GM12865 (cell line): ENCODE measurements at regions not wholly inside any gene's neighbourhood (a gene's known extent, or its start where the extent isn't known, plus 50 kb on each side); places are given as distances from the start of the nearest gene placed in this dataset.

Experiments
- DNase-seq: peaks from one replicate; pipeline ENCODE4 v3.0.0; 2010; ENCODE audit warnings: low read depth
- H3K4me3 ChIP-seq: 2 replicates; pipeline ENCODE4 v1.5.1; 2011; ENCODE audit warnings: mild to moderate bottlenecking, low read depth, low read length, control low read depth
- TF ChIP-seq, protein P1 (sequence below): IDR thresholded peaks from 2 replicates; pipeline ENCODE4 v1.5.1; 2011; ENCODE audit warnings: low read length, control low read depth, low read depth, inconsistent platforms; ENCODE audit not compliant: insufficient read depth; ENCODE audit errors: missing control alignments

DNA sequence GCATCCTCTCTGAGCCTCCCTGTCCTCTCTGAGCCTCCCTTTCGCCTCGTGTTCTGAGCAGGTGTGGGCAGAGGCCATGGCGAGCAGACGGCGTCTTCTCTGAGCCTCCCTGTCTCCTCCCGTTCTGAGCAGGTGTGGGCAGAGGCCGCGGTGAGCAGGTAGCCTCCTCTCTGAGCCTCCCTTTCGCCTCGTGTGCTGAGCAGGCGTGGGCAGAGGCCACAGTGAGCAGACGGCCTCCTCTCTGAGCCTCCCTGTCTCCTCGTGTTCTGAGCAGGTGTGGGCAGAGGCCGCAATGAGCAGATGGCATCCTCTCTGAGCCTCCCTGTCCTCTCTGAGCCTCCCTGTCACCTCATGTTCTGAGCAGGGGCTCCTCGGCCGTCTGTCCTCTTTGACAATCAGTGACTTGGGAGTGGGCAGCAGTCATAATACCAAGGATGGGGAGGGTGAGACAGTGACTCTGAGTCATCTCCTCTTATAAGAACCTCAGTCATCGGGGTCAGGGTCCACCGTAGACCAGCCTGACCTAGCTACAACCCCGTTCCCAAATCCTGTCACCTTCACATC lies 395.1 kb upstream of the SALL3 start:
- TF ChIP-seq, protein P1, sequence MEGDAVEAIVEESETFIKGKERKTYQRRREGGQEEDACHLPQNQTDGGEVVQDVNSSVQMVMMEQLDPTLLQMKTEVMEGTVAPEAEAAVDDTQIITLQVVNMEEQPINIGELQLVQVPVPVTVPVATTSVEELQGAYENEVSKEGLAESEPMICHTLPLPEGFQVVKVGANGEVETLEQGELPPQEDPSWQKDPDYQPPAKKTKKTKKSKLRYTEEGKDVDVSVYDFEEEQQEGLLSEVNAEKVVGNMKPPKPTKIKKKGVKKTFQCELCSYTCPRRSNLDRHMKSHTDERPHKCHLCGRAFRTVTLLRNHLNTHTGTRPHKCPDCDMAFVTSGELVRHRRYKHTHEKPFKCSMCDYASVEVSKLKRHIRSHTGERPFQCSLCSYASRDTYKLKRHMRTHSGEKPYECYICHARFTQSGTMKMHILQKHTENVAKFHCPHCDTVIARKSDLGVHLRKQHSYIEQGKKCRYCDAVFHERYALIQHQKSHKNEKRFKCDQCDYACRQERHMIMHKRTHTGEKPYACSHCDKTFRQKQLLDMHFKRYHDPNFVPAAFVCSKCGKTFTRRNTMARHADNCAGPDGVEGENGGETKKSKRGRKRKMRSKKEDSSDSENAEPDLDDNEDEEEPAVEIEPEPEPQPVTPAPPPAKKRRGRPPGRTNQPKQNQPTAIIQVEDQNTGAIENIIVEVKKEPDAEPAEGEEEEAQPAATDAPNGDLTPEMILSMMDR = no peak
- no peak overlapping the region for H3K4me3 ChIP-seq
- DNase-seq = no peak

- TF ChIP-seq, protein P1 = no peak
- H3K4me3 ChIP-seq = no peak overlapping the region
- DNase-seq = no peak
Measured at GRCh38 chr18:78586586-78586985, 393.0 kb upstream of the SALL3 start.

GRCh38 chr18:78587096-78587495 lies 392.5 kb upstream of the SALL3 start:
- TF ChIP-seq, protein P1 = no peak
- H3K4me3 ChIP-seq = no peak overlapping the region

DNA sequence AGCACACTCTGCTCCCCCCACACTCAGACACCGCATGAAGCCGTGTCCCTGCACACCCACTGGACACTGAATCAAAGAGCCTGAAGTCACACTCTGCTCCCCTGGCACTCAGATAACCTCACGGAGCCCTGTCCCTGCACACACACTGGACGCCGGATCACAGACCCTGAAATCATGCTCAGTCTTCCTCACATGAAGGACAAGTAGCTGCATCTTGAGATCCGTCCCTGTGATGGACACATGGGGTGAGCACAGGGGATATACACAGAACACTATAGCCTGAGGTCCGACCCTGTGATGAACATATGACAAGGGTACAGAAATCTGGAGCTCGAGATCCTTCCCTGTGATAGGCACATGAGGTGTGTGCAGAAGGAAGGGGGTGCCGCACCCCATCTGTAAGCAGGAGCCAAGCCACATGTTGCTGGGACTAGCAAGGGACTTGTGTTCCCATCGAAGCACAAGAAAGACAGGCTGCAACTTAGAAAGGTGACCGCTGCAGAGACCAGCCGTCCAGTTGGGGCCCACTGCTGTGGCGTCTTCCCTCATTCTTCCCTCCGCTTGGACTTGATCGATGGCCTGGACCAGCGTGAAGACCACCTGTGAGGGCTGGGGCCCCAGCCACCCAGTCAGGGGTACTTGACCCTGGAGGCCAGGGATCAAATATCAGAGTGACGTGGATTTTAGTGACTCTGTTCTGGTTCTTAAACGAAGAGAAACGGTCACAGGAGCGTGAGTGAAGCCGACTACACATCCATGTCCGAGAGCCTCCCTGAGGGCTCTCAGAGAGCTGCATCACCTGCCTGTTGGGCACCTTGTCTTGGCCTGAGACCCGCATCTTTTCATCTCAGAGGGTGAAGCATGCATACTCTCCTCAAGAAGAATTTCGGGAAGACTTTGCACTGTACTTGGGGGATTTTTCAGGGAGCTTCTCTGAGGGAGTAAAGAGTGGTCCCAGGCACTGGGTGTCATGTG lies 391.7 kb upstream of the SALL3 start:
- TF ChIP-seq, protein P1 = no peak
- no peak for DNase-seq
- no peak overlapping the region for H3K4me3 ChIP-seq

More at GRCh38 chr18:78587096-78587495, 392.5 kb upstream of the SALL3 start:
- no peak for DNase-seq

DNA sequence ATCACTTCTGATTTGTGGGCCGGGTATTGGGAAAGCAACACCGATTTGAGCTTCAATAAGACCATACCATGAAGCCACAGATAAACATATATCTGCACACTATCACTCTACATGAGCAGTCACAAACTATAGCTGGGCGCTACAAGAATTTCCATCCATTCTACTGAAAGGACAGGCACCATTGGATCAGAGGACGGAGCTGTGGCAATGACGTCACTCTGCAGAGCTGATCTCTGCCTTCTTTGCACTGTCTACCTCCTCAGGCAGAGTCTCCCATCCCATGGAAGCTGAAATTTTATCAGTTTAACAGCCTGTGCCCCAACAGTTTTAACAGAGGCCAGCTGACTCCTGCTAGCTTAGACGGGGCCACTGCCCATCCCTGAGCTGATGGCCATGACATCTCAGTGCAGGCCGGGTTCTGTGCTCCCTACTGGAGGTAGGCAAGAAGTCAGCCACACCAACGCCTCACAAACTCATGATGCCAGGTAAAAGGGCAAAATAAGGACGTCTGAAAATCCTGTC lies 389.6 kb upstream of the SALL3 start:
- H3K4me3 ChIP-seq = no peak overlapping the region
- no peak for DNase-seq
- TF ChIP-seq, protein P1 = no peak

- DNase-seq = no peak
- H3K4me3 ChIP-seq = no peak overlapping the region
Measured at GRCh38 chr18:78595453-78595852, 384.2 kb upstream of the SALL3 start.

More at GRCh38 chr18:78595453-78595852, 384.2 kb upstream of the SALL3 start:
- TF ChIP-seq, protein P1 = no peak
